Heart left ventricle (tissue), 16 donors: ENCODE measurements at regions not wholly inside any gene's neighbourhood (a gene's known extent, or its start where the extent isn't known, plus 50 kb on each side); places are given as distances from the start of the nearest gene placed in this dataset.

Experiments used
- ATAC-seq, 4 donors: fragments of 200-7000 bp; cut with Tn5 transposase; one replicate each; pipeline ENCODE4 v1.9.1; 2020 to 2022; ENCODE audit warnings: moderate library complexity in 4 of 4, mild to moderate bottlenecking in 3 of 4, moderate number of reproducible peaks in 1 of 4
- DNase-seq, 5 donors: peaks; one replicate each; pipeline ENCODE4 v3.0.0-alpha.2; 2020
- H3K27ac ChIP-seq, 12 donors: fragments of 200-600 bp; sonication (generic) in 4 of 12; one replicate each; pipeline versions ENCODE4 v1.5.0 to v1.8.0; 2016 to 2022; ENCODE audit warnings: mild to moderate bottlenecking in 2 of 12
- H3K27me3 ChIP-seq, 9 donors: fragments of 200-600 bp; sonication (generic) in 2 of 9; one replicate each; pipeline versions ENCODE4 v1.5.1 to v1.8.0; 2016 to 2022; ENCODE audit warnings: mild to moderate bottlenecking in 3 of 9
- H3K36me3 ChIP-seq, 9 donors: fragments of 200-600 bp; sonication (generic) in 2 of 9; one replicate each; pipeline versions ENCODE4 v1.5.0 to v1.8.0; 2018 to 2022; ENCODE audit warnings: mild to moderate bottlenecking in 2 of 9
- H3K4me1 ChIP-seq, 12 donors: fragments of 200-600 bp; sonication (generic) in 4 of 12; one replicate each; pipeline versions ENCODE4 v1.5.0 to v1.8.0; 2016 to 2022; ENCODE audit warnings: mild to moderate bottlenecking in 3 of 12
- H3K4me3 ChIP-seq, 12 donors: fragments of 200-600 bp; sonication (generic) in 4 of 12; one replicate each; pipeline versions ENCODE4 v1.5.0 to v1.8.0; 2017 to 2022; ENCODE audit warnings: mild to moderate bottlenecking in 9 of 12, moderate library complexity in 4 of 12
- H3K9me3 ChIP-seq, 12 donors: fragments of 200-600 bp; sonication (generic) in 4 of 12; one replicate each; pipeline versions ENCODE4 v1.5.0 to v1.8.0; 2016 to 2022; ENCODE audit warnings: mild to moderate bottlenecking in 1 of 12
- CTCF ChIP-seq, 12 donors: fragments of 200-600 bp; sonication (generic) in 4 of 12; IDR thresholded peaks; one replicate each; pipeline versions ENCODE4 v1.5.0 to v1.8.0; 2018 to 2022; ENCODE audit warnings: antibody characterized with exemption in 12 of 12, mild to moderate bottlenecking in 5 of 12
- POLR2A ChIP-seq, 2 donors: fragments of 450-650 bp; IDR thresholded peaks; one replicate each; pipeline ENCODE4 v1.6.1; 2017; ENCODE audit warnings: antibody characterized with exemption in 2 of 2, mild to moderate bottlenecking in 2 of 2, moderate library complexity in 2 of 2
- WGBS, 4 donors: extraction: QIAGEN DNeasy Blood & Tissue Kit in 2 of 4; methylation state at CpG; one replicate each; pipeline versions ENCODE4 v1.1.5 to v1.1.7; 2013 to 2018; 5-methylcytosine and 5-hydroxymethylcytosine counted together
- intact Hi-C, 10 donors: fragments of 100-400 bp; cut with DNase I; formaldehyde crosslinking; loops; one replicate each; pipeline versions ENCODE4 v1.11.1 to v1.14.2; 2022
- donor health status: ischemic (EF 13 %, LVEDD 7.1; RV severe dilation, severe dysfunction).
- donor health status: healthy with polysubstance abuse.
- donor health status: DM: no; HTN: yes; CAD: no.
- donor health status: DM: no; HTN: no; CAD: no.
- donor health status: ischemic (EF 25% LVEDD 6.9; RV normal size, moderate dysfunction).
- donor health status: ischemic (EF 25% LVEDD 5.7; RV mildly dilated, moderate dysfunction).
- donor health status: healthy.
- donor health status: DM: yes; HTN: yes; CAD: no.
- donor health status: ischemic (EF 35%, LVEDD 5.7; RV mildly dilated, moderate dysfunction).
- donor health status: nonischemic (EF 11% LVEDD 7.7; RV severe dilation, severe dysfunction).
- donor health status: DM: yes; HTN: yes; CAD: no.
- donor health status: PGD.
- donor health status: ischemic (EF 29% LVEDD 5.4; RV normal size, mild dysfunction).
- donor health status: nonischemic (EF 23%, LVEDD 6.1; RV moderate dilation, normal function).

GRCh38 chr11:127800989-127801688, 786.2 kb downstream of the ETS1 start:
- intact Hi-C loops = no loop called here
- Histone ChIP-seq H3K36me3 (no peaks in the 10 kb centered on the region), H3K4me3 (no peak overlapping the region), H3K27me3 (no peaks in the 10 kb centered on the region), H3K9me3 (peaks cover 0 to 5% (median 0%) of the 10 kb centered on the region in 12 donors), H3K4me1 (no peaks in the 10 kb centered on the region), H3K27ac (no peak overlapping the region)
- no peak for DNase-seq
- WGBS, 4 donors = 87 to 94% (median 91%) methylated on average over 6 of the region's 6 CpGs
- TF ChIP-seq POLR2A (IDR thresholded peaks at IDR 0.05) (no peak), CTCF (IDR thresholded peaks at IDR 0.05) (no peak)
- ATAC-seq = no peak

GRCh38 chr11:127795326-127795725, 792.0 kb downstream of the ETS1 start:
- ATAC-seq = no peak
- no peaks in the 10 kb centered on the region for H3K36me3 ChIP-seq
- intact Hi-C loops = no loop called here
- H3K9me3 ChIP-seq = peaks cover 0 to 5% (median 0%) of the 10 kb centered on the region in 12 donors
- H3K4me3 ChIP-seq = no peak overlapping the region
- TF ChIP-seq CTCF (IDR thresholded peaks at IDR 0.05) = no peak
- no peak for TF ChIP-seq POLR2A (IDR thresholded peaks at IDR 0.05)
- no peaks in the 10 kb centered on the region for H3K4me1 ChIP-seq
- DNase-seq = no peak
- H3K27me3 ChIP-seq = no peaks in the 10 kb centered on the region
- no peak overlapping the region for H3K27ac ChIP-seq

- WGBS, 4 donors = 77 to 81% (median 80%) methylated on average over 7 of the region's 7 CpGs
Observed at GRCh38 chr11:127791844-127792243, 791.3 kb upstream of the KIRREL3 start.

GRCh38 chr11:127790592-127790991, 790.0 kb upstream of the KIRREL3 start:
- Histone ChIP-seq H3K27ac (no peak overlapping the region), H3K27me3 (no peaks in the 10 kb centered on the region), H3K4me1 (no peaks in the 10 kb centered on the region), H3K9me3 (no peaks in the 10 kb centered on the region), H3K36me3 (no peaks in the 10 kb centered on the region), H3K4me3 (no peak overlapping the region)
- DNase-seq (no peak), ATAC-seq (no peak)
- intact Hi-C loops = no loop called here
- WGBS, 4 donors = 52 to 65% (median 61%) methylated on average over 4 of the region's 4 CpGs
- no peak for TF ChIP-seq CTCF (IDR thresholded peaks at IDR 0.05)
- no peak for TF ChIP-seq POLR2A (IDR thresholded peaks at IDR 0.05)

More at GRCh38 chr11:127791844-127792243, 791.3 kb upstream of the KIRREL3 start:
- intact Hi-C loops = no loop called here
- H3K36me3 ChIP-seq = no peaks in the 10 kb centered on the region
- H3K4me1 ChIP-seq = no peaks in the 10 kb centered on the region
- no peak overlapping the region for H3K4me3 ChIP-seq
- TF ChIP-seq CTCF (IDR thresholded peaks at IDR 0.05) = no peak
- no peak for TF ChIP-seq POLR2A (IDR thresholded peaks at IDR 0.05)
- H3K9me3 ChIP-seq = no peaks in the 10 kb centered on the region
- H3K27me3 ChIP-seq = no peaks in the 10 kb centered on the region
- no peak for DNase-seq
- no peak overlapping the region for H3K27ac ChIP-seq
- ATAC-seq = no peak
